ENCODE measurements at regions not wholly inside any gene's neighbourhood (a gene's known extent, or its start where the extent isn't known, plus 50 kb on each side); places are given as distances from the start of the nearest gene placed in this dataset.

- no peak overlapping the region for H3K4me3 Mint-ChIP-seq (ENCODE audit: unreplicated experiment)
- no peaks in the 10 kb centered on the region for H3K9me3 Mint-ChIP-seq (ENCODE audit: unreplicated experiment)
- H3K4me1 Mint-ChIP-seq (ENCODE audit: unreplicated experiment), result no peaks in the 10 kb centered on the region
- no peak overlapping the region for H3K27ac Mint-ChIP-seq (ENCODE audit: unreplicated experiment)
- DNase-seq (ENCODE audit: low spot score), result no peak
- no peaks in the 10 kb centered on the region for H3K36me3 Mint-ChIP-seq (ENCODE audit: low read depth, unreplicated experiment)
- H3K27me3 Mint-ChIP-seq (ENCODE audit: unreplicated experiment), result peaks cover 2% of the 10 kb centered on the region
- TF ChIP-seq CTCF (IDR thresholded peaks at IDR 0.05; ENCODE audit: unreplicated experiment), result no peak
These were observed 543.8 kb upstream of the CPEB2 start for GRCh38 chr4:14458463-14458862.

- H3K9me3 Mint-ChIP-seq (ENCODE audit: unreplicated experiment), result no peaks in the 10 kb centered on the region
- H3K27me3 Mint-ChIP-seq (ENCODE audit: unreplicated experiment), result no peaks in the 10 kb centered on the region
- no peak overlapping the region for H3K4me3 Mint-ChIP-seq (ENCODE audit: unreplicated experiment)
- no peaks in the 10 kb centered on the region for H3K36me3 Mint-ChIP-seq (ENCODE audit: low read depth, unreplicated experiment)
- no peak for DNase-seq (ENCODE audit: low spot score)
- no peak overlapping the region for H3K27ac Mint-ChIP-seq (ENCODE audit: unreplicated experiment)
- TF ChIP-seq CTCF (IDR thresholded peaks at IDR 0.05; ENCODE audit: unreplicated experiment), result no peak
- no peaks in the 10 kb centered on the region for H3K4me1 Mint-ChIP-seq (ENCODE audit: unreplicated experiment)
These were observed 537.2 kb upstream of the CPEB2 start for GRCh38 chr4:14465057-14465456.

DNA sequence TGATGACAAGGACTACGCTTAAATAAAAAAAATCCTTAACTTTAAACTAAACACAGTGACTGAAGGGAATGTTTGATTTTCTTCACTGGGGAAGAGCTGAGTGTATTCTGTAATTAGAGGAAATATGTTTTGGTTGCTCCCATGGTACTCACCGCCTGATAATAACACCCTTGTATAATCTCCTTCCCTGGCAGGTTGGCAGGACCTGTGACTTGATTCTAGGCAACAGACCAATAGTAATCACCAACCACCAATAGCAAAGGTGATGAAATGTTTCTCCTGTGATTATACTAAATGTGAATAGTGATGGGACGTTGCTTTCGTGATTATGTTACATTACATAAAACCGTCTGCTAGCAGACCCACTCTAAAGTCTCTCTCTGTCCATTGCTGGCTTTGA lies 536.8 kb upstream of the CPEB2 start:
- no peaks in the 10 kb centered on the region for H3K4me1 Mint-ChIP-seq (ENCODE audit: unreplicated experiment)
- H3K9me3 Mint-ChIP-seq (ENCODE audit: unreplicated experiment), result no peaks in the 10 kb centered on the region
- no peaks in the 10 kb centered on the region for H3K36me3 Mint-ChIP-seq (ENCODE audit: low read depth, unreplicated experiment)
- H3K27ac Mint-ChIP-seq (ENCODE audit: unreplicated experiment), result no peak overlapping the region
- no peak overlapping the region for H3K4me3 Mint-ChIP-seq (ENCODE audit: unreplicated experiment)
- no peak for DNase-seq (ENCODE audit: low spot score)
- no peak for TF ChIP-seq CTCF (IDR thresholded peaks at IDR 0.05; ENCODE audit: unreplicated experiment)
- H3K27me3 Mint-ChIP-seq (ENCODE audit: unreplicated experiment), result no peaks in the 10 kb centered on the region

DNA sequence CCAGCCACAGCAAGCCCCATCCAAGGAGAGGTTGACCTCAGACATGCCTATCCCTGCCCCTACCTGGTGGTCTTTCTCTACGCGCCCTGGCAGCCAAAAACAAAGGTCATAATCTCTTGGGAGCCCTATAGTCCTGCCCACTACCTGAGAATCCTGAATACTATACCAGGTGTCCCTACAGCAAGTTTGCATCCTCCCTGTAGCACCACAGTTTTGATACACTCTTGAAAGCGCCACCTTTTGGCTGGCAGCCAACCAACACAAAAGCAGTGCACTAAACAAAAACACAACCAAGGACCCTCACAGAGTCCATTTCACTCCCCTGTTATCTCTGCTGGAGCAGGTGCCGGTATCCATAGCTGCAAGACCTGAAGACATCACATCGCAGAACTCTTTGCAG lies 523.8 kb upstream of the CPEB2 start:
- peaks cover 2% of the 10 kb centered on the region for H3K27me3 Mint-ChIP-seq (ENCODE audit: unreplicated experiment)
- no peak for DNase-seq (ENCODE audit: low spot score)
- H3K9me3 Mint-ChIP-seq (ENCODE audit: unreplicated experiment), result no peaks in the 10 kb centered on the region
- no peak for TF ChIP-seq CTCF (IDR thresholded peaks at IDR 0.05; ENCODE audit: unreplicated experiment)
- H3K4me1 Mint-ChIP-seq (ENCODE audit: unreplicated experiment), result no peaks in the 10 kb centered on the region
- peaks cover 5% of the 10 kb centered on the region for H3K36me3 Mint-ChIP-seq (ENCODE audit: low read depth, unreplicated experiment)
- H3K27ac Mint-ChIP-seq (ENCODE audit: unreplicated experiment), result no peak overlapping the region
- H3K4me3 Mint-ChIP-seq (ENCODE audit: unreplicated experiment), result no peak overlapping the region

DNA sequence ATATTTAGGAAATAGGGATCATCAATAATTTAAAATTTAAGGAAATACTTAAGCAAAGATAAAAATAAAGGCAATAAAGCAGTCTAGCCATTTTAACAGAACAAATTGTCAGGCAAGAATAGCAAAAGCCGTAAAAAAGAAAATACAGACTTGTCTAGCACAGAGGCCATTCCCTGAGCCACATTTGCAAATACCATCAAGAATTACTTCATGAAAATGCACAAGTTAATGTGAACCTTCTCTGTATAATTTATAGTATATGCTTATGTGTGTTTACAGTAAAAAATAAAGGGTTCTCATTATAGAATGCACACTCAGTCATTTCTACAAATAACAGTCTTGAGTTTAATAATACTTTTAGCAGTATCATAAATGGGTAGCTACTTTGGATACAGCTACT lies 505.9 kb upstream of the CPEB2 start:
- Mint-ChIP-seq H3K4me3 (ENCODE audit: unreplicated experiment) (no peak overlapping the region), H3K36me3 (ENCODE audit: low read depth, unreplicated experiment) (no peaks in the 10 kb centered on the region), H3K27me3 (ENCODE audit: unreplicated experiment) (no peaks in the 10 kb centered on the region), H3K9me3 (ENCODE audit: unreplicated experiment) (no peaks in the 10 kb centered on the region), H3K27ac (ENCODE audit: unreplicated experiment) (no peak overlapping the region), H3K4me1 (ENCODE audit: unreplicated experiment) (no peaks in the 10 kb centered on the region)
- no peak for TF ChIP-seq CTCF (IDR thresholded peaks at IDR 0.05; ENCODE audit: unreplicated experiment)
- no peak for DNase-seq (ENCODE audit: low spot score)
